ENCODE measurements at regions not wholly inside any gene's neighbourhood (a gene's known extent, or its start where the extent isn't known, plus 50 kb on each side); places are given as distances from the start of the nearest gene placed in this dataset.

- peak overlapping the region in 1 of 12 donors; percentile 31 for H3K4me3 ChIP-seq
- H3K36me3 ChIP-seq, result no peaks in the 10 kb centered on the region
- DNase-seq (no peak), ATAC-seq (peak; percentile 34 to 83 (median 52))
- H3K9me3 ChIP-seq, result peaks cover 0 to 5% (median 0%) of the 10 kb centered on the region in 12 donors
- H3K27ac ChIP-seq, result peak overlapping the region; percentile 44 to 89 (median 68)
- intact Hi-C loops (cut with DNase I), result loop anchor here in 2 of 10 donors (5.0 to 10.0 kb wide), 2 partner anchors 95 to 97 kb away; partner anchors contain the start of gene DAB2 (in 2 of the 2)
- no peak for TF ChIP-seq POLR2A (IDR thresholded peaks at IDR 0.05)
- no peak for TF ChIP-seq CTCF (IDR thresholded peaks at IDR 0.05)
- peaks cover 0 to 42% (median 12%) of the 10 kb centered on the region in 12 donors for H3K4me1 ChIP-seq
- no peaks in the 10 kb centered on the region for H3K27me3 ChIP-seq
- WGBS, 4 donors, result 35 to 54% (median 42%) methylated on average over 3 of the region's 3 CpGs
These were observed 94.9 kb upstream of the DAB2 start for GRCh38 chr5:39519566-39520231.

DNA sequence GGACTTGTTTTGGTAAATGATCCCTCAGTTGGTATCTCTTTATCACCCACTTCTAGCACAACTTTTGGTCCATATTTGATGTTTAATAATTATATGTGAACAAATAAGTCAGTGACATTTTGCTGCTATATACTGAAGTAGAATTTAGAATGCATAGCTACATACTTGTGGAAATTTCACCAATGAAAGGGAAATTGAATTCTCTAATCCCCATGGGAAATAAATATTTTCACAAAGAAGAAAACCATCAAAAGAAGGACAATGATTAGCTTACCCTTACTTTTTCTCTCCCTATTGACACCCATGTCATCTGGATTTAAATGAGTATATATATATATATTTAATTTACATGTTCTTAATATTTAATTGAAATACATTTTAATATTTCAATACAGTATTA lies 94.3 kb upstream of the DAB2 start:
- TF ChIP-seq CTCF (IDR thresholded peaks at IDR 0.05) (no peak), POLR2A (IDR thresholded peaks at IDR 0.05) (no peak)
- Histone ChIP-seq H3K9me3 (peaks cover 0 to 5% (median 0%) of the 10 kb centered on the region in 12 donors), H3K27me3 (no peaks in the 10 kb centered on the region), H3K36me3 (no peaks in the 10 kb centered on the region), H3K27ac (peak overlapping the region in 8 of 12 donors; percentile 6 to 85 (median 68)), H3K4me3 (no peak overlapping the region), H3K4me1 (peaks cover 0 to 37% (median 12%) of the 10 kb centered on the region in 12 donors)
- ATAC-seq (no peak), DNase-seq (no peak)
- intact Hi-C loops (cut with DNase I), result no loop called here

GRCh38 chr5:39518516-39518915 lies 93.7 kb upstream of the DAB2 start:
- Histone ChIP-seq H3K27ac (peak overlapping the region in 5 of 12 donors; percentile 6 to 85 (median 79)), H3K9me3 (peaks cover 0 to 5% (median 0%) of the 10 kb centered on the region in 12 donors), H3K4me3 (no peak overlapping the region), H3K4me1 (peaks cover 0 to 37% (median 12%) of the 10 kb centered on the region in 12 donors), H3K36me3 (no peaks in the 10 kb centered on the region), H3K27me3 (no peaks in the 10 kb centered on the region)
- DNase-seq (no peak), ATAC-seq (peak in 1 of 4 donors; percentile 41)
- 44 to 54% (median 48%) methylated on average over 3 of the region's 3 CpGs for WGBS, 4 donors
- intact Hi-C loops (cut with DNase I), result no loop called here
- TF ChIP-seq CTCF (IDR thresholded peaks at IDR 0.05), result no peak
- TF ChIP-seq POLR2A (IDR thresholded peaks at IDR 0.05), result no peak

GRCh38 chr5:39517800-39518199 lies 93.0 kb upstream of the DAB2 start:
- DNase-seq (no peak), ATAC-seq (peak in 1 of 4 donors; percentile 44)
- Histone ChIP-seq H3K27me3 (no peaks in the 10 kb centered on the region), H3K27ac (no peak overlapping the region), H3K9me3 (peaks cover 0 to 5% (median 0%) of the 10 kb centered on the region in 12 donors), H3K36me3 (no peaks in the 10 kb centered on the region), H3K4me3 (no peak overlapping the region), H3K4me1 (peaks cover 0 to 37% (median 12%) of the 10 kb centered on the region in 12 donors)
- intact Hi-C loops (cut with DNase I), result no loop called here
- TF ChIP-seq POLR2A (IDR thresholded peaks at IDR 0.05) (no peak), CTCF (IDR thresholded peaks at IDR 0.05) (no peak)

Data from heart left ventricle (tissue), 16 donors.